Neural cell (in vitro differentiated cells): ENCODE measurements at regions not wholly inside any gene's neighbourhood (a gene's known extent, or its start where the extent isn't known, plus 50 kb on each side); places are given as distances from the start of the nearest gene placed in this dataset.

Experiments used
- H2AFZ ChIP-seq: fragments of 200-600, 300-800 bp; sonication (generic), shearing (Covaris generic); 2 replicates; pipeline ENCODE4 v1.6.0; 2014; ENCODE audit warnings: low read depth, mild to moderate bottlenecking, antibody characterized with exemption, low read length, moderate library complexity
- H3F3A ChIP-seq: fragments of 200-600 bp; shearing (Covaris generic); 2 replicates; pipeline ENCODE4 v1.6.1; 2016; ENCODE audit warnings: mild to moderate bottlenecking, moderate library complexity, mixed read lengths, antibody characterized with exemption, low read length; ENCODE audit not compliant: insufficient read depth, poor library complexity, severe bottlenecking
- H3K27ac ChIP-seq: fragments of 200-600, 300-800 bp; sonication (generic), shearing (Covaris generic); 2 replicates; pipeline ENCODE4 v1.5.1; 2014; ENCODE audit warnings: mild to moderate bottlenecking, low read length, moderate library complexity
- H3K27me3 ChIP-seq: fragments of 300-800, 200-600 bp; sonication (generic), shearing (Covaris generic); 2 replicates; pipeline ENCODE4 v1.6.0; 2014; ENCODE audit warnings: mild to moderate bottlenecking, low read depth, low read length, moderate library complexity; ENCODE audit not compliant: insufficient read depth
- H3K36me3 ChIP-seq: fragments of 300-800, 200-600 bp; sonication (generic), shearing (Covaris generic); 2 replicates; pipeline ENCODE4 v1.5.1; 2014; ENCODE audit warnings: mild to moderate bottlenecking, antibody characterized with exemption, low read length, moderate library complexity; ENCODE audit not compliant: insufficient read depth
- H3K4me2 ChIP-seq: fragments of 300-800, 200-600 bp; sonication (generic), shearing (Covaris generic); 2 replicates; pipeline ENCODE4 v1.6.0; 2014; ENCODE audit warnings: mild to moderate bottlenecking, low read length
- H3K4me3 ChIP-seq: fragments of 300-800, 200-600 bp; sonication (generic), shearing (Covaris generic); 2 replicates; pipeline ENCODE4 v1.5.1; 2014; ENCODE audit warnings: mild to moderate bottlenecking, low read length, moderate library complexity
- H3K79me2 ChIP-seq: fragments of 200-600 bp; shearing (Covaris generic); replicated peaks from 2 replicates; pipeline ENCODE4 v1.6.0; 2014; ENCODE audit warnings: mild to moderate bottlenecking, low read length, moderate library complexity; ENCODE audit not compliant: insufficient read depth
- H3K9ac ChIP-seq: fragments of 300-800, 200-600 bp; sonication (generic), shearing (Covaris generic); 2 replicates; pipeline ENCODE4 v1.6.1; 2016; ENCODE audit warnings: mild to moderate bottlenecking, low read length, mixed read lengths
- H3K9me2 ChIP-seq: fragments of 200-600 bp; shearing (Covaris generic); 2 replicates; pipeline ENCODE4 v1.6.1; 2016; ENCODE audit warnings: mild to moderate bottlenecking, low read length, mixed read lengths; ENCODE audit not compliant: insufficient read depth
- H3K9me3 ChIP-seq: fragments of 200-600, 300-800 bp; sonication (generic), shearing (Covaris generic); 2 replicates; pipeline ENCODE4 v1.6.1; 2016; ENCODE audit warnings: mild to moderate bottlenecking, mixed run types, low read length, moderate library complexity, mixed read lengths
- H4K20me1 ChIP-seq: fragments of 200-600 bp; shearing (Covaris generic); 2 replicates; pipeline ENCODE4 v1.6.1; 2016; ENCODE audit warnings: mild to moderate bottlenecking, mixed run types; ENCODE audit not compliant: insufficient read depth
- CTCF ChIP-seq: fragments of 450-650 bp; IDR thresholded peaks from 2 replicates; pipeline ENCODE4 v1.5.1; 2014; ENCODE audit warnings: antibody characterized with exemption, mild to moderate bottlenecking, moderate library complexity; ENCODE audit not compliant: poor library complexity, severe bottlenecking
- EP300 ChIP-seq: fragments of 450-650 bp; conservative IDR thresholded peaks from 2 replicates; pipeline ENCODE4 v1.6.1; 2014; ENCODE audit warnings: antibody characterized with exemption, mild to moderate bottlenecking, moderate library complexity; ENCODE audit not compliant: poor library complexity, severe bottlenecking
- EZH2 ChIP-seq: fragments of 200-600, 300-800 bp; shearing (Covaris generic), sonication (generic); IDR thresholded peaks from 2 replicates; pipeline ENCODE4 v1.6.1; 2014; ENCODE audit warnings: antibody characterized with exemption, low read length, borderline replicate concordance, mild to moderate bottlenecking; ENCODE audit not compliant: insufficient read depth, poor library complexity, severe bottlenecking
- MXI1 ChIP-seq: fragments of 450-650 bp; conservative IDR thresholded peaks from 2 replicates; pipeline ENCODE4 v1.6.1; 2014; ENCODE audit warnings: antibody characterized with exemption, mild to moderate bottlenecking; ENCODE audit not compliant: poor library complexity, severe bottlenecking
- POLR2AphosphoS5 ChIP-seq: IDR thresholded peaks from 2 replicates; pipeline ENCODE4 v1.6.1; 2012
- RAD21 ChIP-seq: fragments of 450-650 bp; conservative IDR thresholded peaks from 2 replicates; pipeline ENCODE4 v1.6.1; 2014; ENCODE audit warnings: antibody characterized with exemption, mild to moderate bottlenecking, moderate library complexity
- SMC3 ChIP-seq: fragments of 450-650 bp; conservative IDR thresholded peaks from 2 replicates; pipeline ENCODE4 v1.6.1; 2014; ENCODE audit warnings: antibody characterized with exemption, mild to moderate bottlenecking, moderate library complexity; ENCODE audit not compliant: poor library complexity
- TAF1 ChIP-seq: IDR thresholded peaks from 2 replicates; pipeline ENCODE4 v1.6.1; 2012; ENCODE audit warnings: low read depth
- TF ChIP-seq, protein P1 (sequence below): IDR thresholded peaks from 2 replicates; pipeline ENCODE4 v1.6.1; 2012; ENCODE audit warnings: borderline replicate concordance

DNA sequence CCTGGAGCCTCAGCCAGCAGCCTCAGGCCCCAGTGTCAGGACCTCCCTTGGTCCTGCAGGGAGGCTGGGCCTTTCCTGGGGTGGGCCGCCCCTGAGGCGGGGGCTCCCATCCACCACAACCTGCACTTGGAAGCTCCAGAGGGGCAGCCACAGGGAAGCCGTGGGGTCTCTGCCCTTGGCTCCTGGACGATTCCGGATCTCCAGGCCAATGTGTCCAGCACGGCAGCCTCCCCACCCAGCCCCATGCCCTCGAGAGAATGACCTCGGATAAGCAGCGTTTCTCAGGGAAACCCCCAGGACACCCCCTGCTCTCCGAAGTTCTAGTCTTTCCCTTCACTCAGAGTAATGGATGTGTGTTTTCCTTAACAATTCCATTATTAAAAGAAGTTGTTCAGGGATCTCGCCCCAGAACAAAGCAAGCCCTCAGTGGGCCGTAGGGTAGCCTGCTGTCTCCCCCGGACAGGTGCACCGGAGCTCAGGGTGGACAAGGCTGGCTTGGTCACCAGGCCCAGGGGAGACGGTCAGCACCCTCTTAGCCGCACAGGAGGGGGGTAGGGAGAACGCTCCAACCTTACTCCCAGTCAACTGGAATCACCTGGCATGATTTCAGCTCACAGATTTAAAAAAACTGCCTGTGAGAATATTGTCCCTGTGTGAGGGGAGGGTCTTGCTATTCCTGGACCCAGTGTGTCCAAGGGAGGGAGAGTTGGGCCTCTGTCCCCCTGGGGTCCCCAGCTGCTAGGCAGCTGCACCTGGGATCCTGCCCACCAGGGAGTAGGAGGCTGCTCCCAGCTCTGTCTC lies 72.2 kb upstream of the OTOS start:
- no peak overlapping the region for H2AFZ ChIP-seq
- H3K4me3 ChIP-seq: no peak overlapping the region
- H3F3A ChIP-seq: no peaks in the 10 kb centered on the region
- H3K36me3 ChIP-seq: no peaks in the 10 kb centered on the region
- no peaks in the 10 kb centered on the region for H3K9me2 ChIP-seq
- H3K4me2 ChIP-seq: no peak overlapping the region
- no peak overlapping the region for H3K27ac ChIP-seq
- H3K79me2 ChIP-seq: no peaks in the 10 kb centered on the region
- H3K9me3 ChIP-seq: no peaks in the 10 kb centered on the region
- H3K27me3 ChIP-seq: no peaks in the 10 kb centered on the region
- H3K9ac ChIP-seq: no peak overlapping the region
- TF ChIP-seq EP300: no peak
- TF ChIP-seq, protein P1, sequence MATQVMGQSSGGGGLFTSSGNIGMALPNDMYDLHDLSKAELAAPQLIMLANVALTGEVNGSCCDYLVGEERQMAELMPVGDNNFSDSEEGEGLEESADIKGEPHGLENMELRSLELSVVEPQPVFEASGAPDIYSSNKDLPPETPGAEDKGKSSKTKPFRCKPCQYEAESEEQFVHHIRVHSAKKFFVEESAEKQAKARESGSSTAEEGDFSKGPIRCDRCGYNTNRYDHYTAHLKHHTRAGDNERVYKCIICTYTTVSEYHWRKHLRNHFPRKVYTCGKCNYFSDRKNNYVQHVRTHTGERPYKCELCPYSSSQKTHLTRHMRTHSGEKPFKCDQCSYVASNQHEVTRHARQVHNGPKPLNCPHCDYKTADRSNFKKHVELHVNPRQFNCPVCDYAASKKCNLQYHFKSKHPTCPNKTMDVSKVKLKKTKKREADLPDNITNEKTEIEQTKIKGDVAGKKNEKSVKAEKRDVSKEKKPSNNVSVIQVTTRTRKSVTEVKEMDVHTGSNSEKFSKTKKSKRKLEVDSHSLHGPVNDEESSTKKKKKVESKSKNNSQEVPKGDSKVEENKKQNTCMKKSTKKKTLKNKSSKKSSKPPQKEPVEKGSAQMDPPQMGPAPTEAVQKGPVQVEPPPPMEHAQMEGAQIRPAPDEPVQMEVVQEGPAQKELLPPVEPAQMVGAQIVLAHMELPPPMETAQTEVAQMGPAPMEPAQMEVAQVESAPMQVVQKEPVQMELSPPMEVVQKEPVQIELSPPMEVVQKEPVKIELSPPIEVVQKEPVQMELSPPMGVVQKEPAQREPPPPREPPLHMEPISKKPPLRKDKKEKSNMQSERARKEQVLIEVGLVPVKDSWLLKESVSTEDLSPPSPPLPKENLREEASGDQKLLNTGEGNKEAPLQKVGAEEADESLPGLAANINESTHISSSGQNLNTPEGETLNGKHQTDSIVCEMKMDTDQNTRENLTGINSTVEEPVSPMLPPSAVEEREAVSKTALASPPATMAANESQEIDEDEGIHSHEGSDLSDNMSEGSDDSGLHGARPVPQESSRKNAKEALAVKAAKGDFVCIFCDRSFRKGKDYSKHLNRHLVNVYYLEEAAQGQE: no peak
- TF ChIP-seq CTCF: no peak
- TF ChIP-seq SMC3: no peak
- no peak for TF ChIP-seq MXI1
- no peak for TF ChIP-seq RAD21
- TF ChIP-seq EZH2: no peak
- no peak for TF ChIP-seq TAF1
- TF ChIP-seq POLR2AphosphoS5: no peak
- H4K20me1 ChIP-seq: no peaks in the 10 kb centered on the region

- Histone ChIP-seq H3K79me2 (no peaks in the 10 kb centered on the region), H3K4me3 (no peak overlapping the region), H3K27me3 (no peaks in the 10 kb centered on the region), H3K27ac (no peak overlapping the region), H3K36me3 (no peaks in the 10 kb centered on the region), H3F3A (no peaks in the 10 kb centered on the region), H2AFZ (no peak overlapping the region), H3K9me3 (no peaks in the 10 kb centered on the region), H3K9me2 (no peaks in the 10 kb centered on the region), H4K20me1 (no peaks in the 10 kb centered on the region), H3K4me2 (no peak overlapping the region), H3K9ac (no peak overlapping the region)
- no peak for TF ChIP-seq POLR2AphosphoS5
- no peak for TF ChIP-seq MXI1
- TF ChIP-seq SMC3: no peak
- TF ChIP-seq, protein P1: no peak
- TF ChIP-seq CTCF: no peak
- TF ChIP-seq EP300: no peak
- no peak for TF ChIP-seq RAD21
- no peak for TF ChIP-seq TAF1
- no peak for TF ChIP-seq EZH2
These were observed 72.7 kb upstream of the OTOS start for GRCh38 chr2:240213226-240213475.
